Thyroid gland (tissue), 4 donors: ENCODE measurements at regions not wholly inside any gene's neighbourhood (a gene's known extent, or its start where the extent isn't known, plus 50 kb on each side); places are given as distances from the start of the nearest gene placed in this dataset.

Experiments used
- CTCF ChIP-seq, 6 experiments: fragments of 200-600 bp in 3 of 6; fragments of 450-650 bp in 3 of 6; sonication (generic) in 3 of 6; IDR thresholded peaks; one replicate each; pipeline ENCODE4 v1.5.1; 2016 to 2019; ENCODE audit warnings: antibody characterized with exemption in 6 of 6, mild to moderate bottlenecking in 2 of 6, inconsistent platforms in 1 of 6, moderate library complexity in 1 of 6
- POLR2A ChIP-seq, 2 donors: fragments of 450-650 bp; IDR thresholded peaks; one replicate each; pipeline ENCODE4 v1.6.1; 2017; ENCODE audit warnings: antibody characterized with exemption in 2 of 2, mild to moderate bottlenecking in 2 of 2, moderate library complexity in 1 of 2

GRCh38 chr4:133887723-133888122, 313.9 kb downstream of the PABPC4L start:
- TF ChIP-seq CTCF (IDR thresholded peaks at IDR 0.05) (no peak), POLR2A (IDR thresholded peaks at IDR 0.05) (no peak)
